ENCODE measurements at regions not wholly inside any gene's neighbourhood (a gene's known extent, or its start where the extent isn't known, plus 50 kb on each side); places are given as distances from the start of the nearest gene placed in this dataset.

- TF ChIP-seq USF2 (IDR thresholded peaks at IDR 0.05; ENCODE audit: low read depth, low read length) (no peak), SMC3 (IDR thresholded peaks at IDR 0.05; ENCODE audit: low read depth, low read length) (no peak)
Observed at GRCh38 chr1:163504331-163504978, 182.7 kb downstream of the NUF2 start.

Measured in IMR-90 (cell line).